SU-DHL-6 (cell line): ENCODE measurements at regions not wholly inside any gene's neighbourhood (a gene's known extent, or its start where the extent isn't known, plus 50 kb on each side); places are given as distances from the start of the nearest gene placed in this dataset.

Source experiments
- H2AFZ ChIP-seq: fragments of 200-600 bp; sonication (generic); 2 replicates; pipeline ENCODE4 v1.6.1; 2014; ENCODE audit warnings: low read depth, mild to moderate bottlenecking, moderate library complexity, mixed read lengths, antibody characterized with exemption, low read length; ENCODE audit not compliant: severe bottlenecking
- H3F3A ChIP-seq: fragments of 200-600 bp; shearing (Covaris generic); 2 replicates; pipeline ENCODE4 v1.6.0; 2016; ENCODE audit warnings: antibody characterized with exemption, mild to moderate bottlenecking; ENCODE audit not compliant: insufficient read depth
- H3K27ac ChIP-seq: fragments of 200-600 bp; sonication (generic); 2 replicates; pipeline ENCODE4 v1.5.1; 2016; ENCODE audit warnings: low read depth, mild to moderate bottlenecking, low read length, moderate library complexity, mixed read lengths
- H3K27me3 ChIP-seq: fragments of 200-600 bp; sonication (generic), shearing (Covaris generic); 2 replicates; pipeline ENCODE4 v1.6.0; 2014; ENCODE audit warnings: mild to moderate bottlenecking, low read length
- H3K36me3 ChIP-seq: fragments of 200-600 bp; sonication (generic); 2 replicates; pipeline ENCODE4 v1.6.1; 2014; ENCODE audit warnings: mild to moderate bottlenecking, low read length, mixed read lengths
- H3K4me2 ChIP-seq: fragments of 300-600, 200-600 bp; shearing (Covaris generic), sonication (generic); 2 replicates; pipeline ENCODE4 v1.6.0; 2014; ENCODE audit warnings: low read length, low read depth, mild to moderate bottlenecking; ENCODE audit not compliant: poor library complexity, severe bottlenecking
- H3K4me3 ChIP-seq: fragments of 200-600 bp; sonication (generic); 2 replicates; pipeline ENCODE4 v1.5.1; 2014; ENCODE audit warnings: antibody characterized with exemption, low read length, mild to moderate bottlenecking, mixed read lengths; ENCODE audit not compliant: insufficient read depth, poor library complexity, severe bottlenecking
- H3K79me2 ChIP-seq: fragments of 200-600 bp; sonication (generic); 2 replicates; pipeline ENCODE4 v1.6.1; 2014; ENCODE audit warnings: mild to moderate bottlenecking, low read length, moderate library complexity; ENCODE audit not compliant: insufficient read depth
- H3K9ac ChIP-seq: fragments of 200-600 bp; sonication (generic); 2 replicates; pipeline ENCODE4 v1.7.0; 2014; ENCODE audit warnings: mild to moderate bottlenecking, low read length
- H3K9me2 ChIP-seq: fragments of 200-600 bp; sonication (generic); replicated peaks from 2 replicates; pipeline ENCODE4 v1.6.1; 2014; ENCODE audit warnings: low read length; ENCODE audit not compliant: insufficient read depth
- H3K9me3 ChIP-seq: fragments of 200-600 bp; sonication (generic); 2 replicates; pipeline ENCODE4 v1.6.1; 2014; ENCODE audit warnings: low read length, mixed read lengths; ENCODE audit not compliant: insufficient read depth
- H4K20me1 ChIP-seq: fragments of 200-600 bp; sonication (generic); 2 replicates; pipeline ENCODE4 v1.6.1; 2014; ENCODE audit warnings: low read depth, mild to moderate bottlenecking, antibody characterized with exemption, low read length, moderate library complexity, mixed read lengths
- EZH2phosphoT487 ChIP-seq: fragments of 200-600 bp; sonication (generic), shearing (Covaris generic); conservative IDR thresholded peaks from 2 replicates; pipeline ENCODE4 v1.6.1; 2018; ENCODE audit warnings: mild to moderate bottlenecking, antibody characterized with exemption, low read length, moderate library complexity, mixed read lengths
- TF ChIP-seq, protein P1 (sequence below): fragments of 200-600 bp; sonication (generic); IDR thresholded peaks from one replicate; pipeline ENCODE4 v1.5.1; 2017; ENCODE audit warnings: antibody characterized with exemption, mild to moderate bottlenecking, low read length, moderate library complexity; ENCODE audit not compliant: insufficient read depth, poor library complexity, severe bottlenecking

DNA sequence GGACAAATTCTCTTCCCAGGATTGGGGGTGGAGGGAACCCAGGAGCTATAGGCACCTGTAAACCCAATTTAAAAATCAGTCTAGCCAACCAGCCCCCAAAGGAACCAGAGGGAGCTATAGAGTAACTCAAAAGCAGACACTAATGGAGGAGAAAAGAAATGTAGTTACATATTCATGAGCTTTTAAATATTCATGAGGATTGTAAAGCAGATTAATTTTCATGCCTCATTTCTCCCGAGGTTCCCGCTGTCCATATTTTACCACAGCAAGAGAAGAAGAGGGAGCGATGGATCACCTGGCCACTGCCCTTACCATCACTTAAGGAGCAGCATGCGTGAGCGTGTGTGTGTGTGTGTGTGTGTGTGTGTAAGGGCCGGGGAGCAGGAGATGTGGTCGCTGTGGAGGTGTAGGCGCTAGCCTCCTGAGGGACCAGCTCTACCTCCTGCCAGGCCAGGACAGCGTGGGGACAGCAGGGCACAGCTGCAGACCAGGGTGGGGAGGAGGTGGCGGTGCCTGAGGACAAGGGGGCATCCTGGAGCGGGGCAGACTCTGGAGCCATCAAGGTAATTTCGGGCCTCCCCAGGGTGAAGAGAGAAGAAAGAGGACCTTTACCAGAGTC is 100.7 kb upstream of the THY1 start:
- no peak overlapping the region for H3K27ac ChIP-seq
- H3K4me2 ChIP-seq: no peak overlapping the region
- no peak overlapping the region for H3K9ac ChIP-seq
- H3K79me2 ChIP-seq: no peaks in the 10 kb centered on the region
- no peak overlapping the region for H3K4me3 ChIP-seq
- H2AFZ ChIP-seq: no peak overlapping the region
- H3K9me3 ChIP-seq: no peaks in the 10 kb centered on the region
- no peaks in the 10 kb centered on the region for H3K27me3 ChIP-seq
- H3F3A ChIP-seq: no peaks in the 10 kb centered on the region
- no peaks in the 10 kb centered on the region for H3K36me3 ChIP-seq
- no peaks in the 10 kb centered on the region for H3K9me2 ChIP-seq
- TF ChIP-seq EZH2phosphoT487: no peak
- TF ChIP-seq, protein P1, sequence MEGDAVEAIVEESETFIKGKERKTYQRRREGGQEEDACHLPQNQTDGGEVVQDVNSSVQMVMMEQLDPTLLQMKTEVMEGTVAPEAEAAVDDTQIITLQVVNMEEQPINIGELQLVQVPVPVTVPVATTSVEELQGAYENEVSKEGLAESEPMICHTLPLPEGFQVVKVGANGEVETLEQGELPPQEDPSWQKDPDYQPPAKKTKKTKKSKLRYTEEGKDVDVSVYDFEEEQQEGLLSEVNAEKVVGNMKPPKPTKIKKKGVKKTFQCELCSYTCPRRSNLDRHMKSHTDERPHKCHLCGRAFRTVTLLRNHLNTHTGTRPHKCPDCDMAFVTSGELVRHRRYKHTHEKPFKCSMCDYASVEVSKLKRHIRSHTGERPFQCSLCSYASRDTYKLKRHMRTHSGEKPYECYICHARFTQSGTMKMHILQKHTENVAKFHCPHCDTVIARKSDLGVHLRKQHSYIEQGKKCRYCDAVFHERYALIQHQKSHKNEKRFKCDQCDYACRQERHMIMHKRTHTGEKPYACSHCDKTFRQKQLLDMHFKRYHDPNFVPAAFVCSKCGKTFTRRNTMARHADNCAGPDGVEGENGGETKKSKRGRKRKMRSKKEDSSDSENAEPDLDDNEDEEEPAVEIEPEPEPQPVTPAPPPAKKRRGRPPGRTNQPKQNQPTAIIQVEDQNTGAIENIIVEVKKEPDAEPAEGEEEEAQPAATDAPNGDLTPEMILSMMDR: no peak
- no peaks in the 10 kb centered on the region for H4K20me1 ChIP-seq

DNA sequence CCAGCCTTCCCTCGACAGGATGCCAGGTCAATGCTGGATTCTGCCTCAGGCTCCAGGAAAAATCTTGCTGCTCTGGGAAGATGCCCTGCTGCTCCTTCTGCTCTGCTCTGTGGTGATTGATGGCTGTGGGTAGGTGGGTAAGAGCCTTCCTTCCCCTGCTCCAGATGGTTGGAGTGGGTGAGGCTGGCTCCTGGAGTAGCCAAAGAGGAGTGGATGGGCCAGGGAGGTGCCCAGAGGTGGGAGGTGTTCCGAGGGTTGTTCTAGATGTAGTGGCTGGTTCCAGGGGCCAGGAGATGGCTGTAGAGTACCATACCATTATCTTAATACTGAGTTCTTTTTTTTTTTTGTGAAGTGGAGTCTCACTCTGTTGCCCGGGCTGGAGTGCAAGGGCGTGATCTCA is 99.6 kb upstream of the THY1 start:
- no peaks in the 10 kb centered on the region for H3F3A ChIP-seq
- H3K9me2 ChIP-seq: no peaks in the 10 kb centered on the region
- H3K9me3 ChIP-seq: no peaks in the 10 kb centered on the region
- no peak overlapping the region for H3K4me3 ChIP-seq
- no peak overlapping the region for H3K4me2 ChIP-seq
- TF ChIP-seq EZH2phosphoT487: no peak
- TF ChIP-seq, protein P1: no peak
- no peaks in the 10 kb centered on the region for H4K20me1 ChIP-seq
- no peak overlapping the region for H3K27ac ChIP-seq
- no peak overlapping the region for H2AFZ ChIP-seq
- H3K27me3 ChIP-seq: no peaks in the 10 kb centered on the region
- no peaks in the 10 kb centered on the region for H3K36me3 ChIP-seq
- H3K79me2 ChIP-seq: no peaks in the 10 kb centered on the region
- no peak overlapping the region for H3K9ac ChIP-seq

DNA sequence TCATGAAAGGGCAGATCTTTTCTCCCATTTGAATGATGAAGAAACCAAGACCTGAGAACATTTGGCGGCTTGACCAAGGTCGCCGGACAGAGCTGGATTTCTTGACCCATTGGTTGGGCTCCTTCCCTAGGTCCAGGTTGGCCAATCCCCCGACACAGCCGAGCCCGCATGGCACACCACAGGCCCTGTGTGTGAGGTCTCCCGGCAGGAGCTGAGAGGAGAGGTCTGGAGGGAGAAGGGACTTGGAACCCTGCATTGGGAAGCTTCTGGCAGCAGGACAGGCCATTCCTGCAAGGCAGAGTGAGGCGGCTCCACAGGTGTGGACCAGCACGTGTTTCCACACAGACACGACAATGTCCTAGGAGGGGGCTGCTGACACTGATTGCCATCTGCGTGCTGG is 98.6 kb upstream of the THY1 start:
- H2AFZ ChIP-seq: no peak overlapping the region
- no peaks in the 10 kb centered on the region for H3K36me3 ChIP-seq
- no peaks in the 10 kb centered on the region for H4K20me1 ChIP-seq
- H3K4me2 ChIP-seq: no peak overlapping the region
- no peaks in the 10 kb centered on the region for H3F3A ChIP-seq
- no peaks in the 10 kb centered on the region for H3K9me2 ChIP-seq
- H3K27ac ChIP-seq: no peak overlapping the region
- no peaks in the 10 kb centered on the region for H3K79me2 ChIP-seq
- no peak overlapping the region for H3K9ac ChIP-seq
- no peaks in the 10 kb centered on the region for H3K27me3 ChIP-seq
- TF ChIP-seq, protein P1: no peak
- no peak for TF ChIP-seq EZH2phosphoT487
- H3K9me3 ChIP-seq: no peaks in the 10 kb centered on the region
- H3K4me3 ChIP-seq: no peak overlapping the region

DNA sequence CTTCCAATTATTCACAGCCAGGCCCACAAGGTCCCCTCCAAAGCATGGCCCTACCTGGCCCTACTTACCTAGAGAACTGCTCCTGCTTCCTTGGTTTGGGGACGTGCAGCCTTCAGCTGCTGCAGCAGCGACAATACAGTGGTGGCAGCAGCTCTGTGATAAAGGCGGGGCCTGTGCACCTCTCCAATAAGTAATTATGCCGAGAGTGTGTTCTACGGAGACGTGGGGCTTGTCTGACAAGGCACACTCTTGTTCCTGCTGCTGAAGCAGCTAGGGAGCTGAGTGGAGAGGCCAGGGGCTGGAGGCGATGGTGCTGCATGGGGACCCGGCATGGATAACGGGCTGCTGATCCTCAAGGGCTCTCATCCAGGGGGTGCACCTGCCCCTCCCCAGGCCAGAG is 98.0 kb upstream of the THY1 start:
- Histone ChIP-seq H3K36me3 (no peaks in the 10 kb centered on the region), H3K4me3 (no peak overlapping the region), H2AFZ (no peak overlapping the region), H3F3A (no peaks in the 10 kb centered on the region), H4K20me1 (no peaks in the 10 kb centered on the region), H3K4me2 (no peak overlapping the region), H3K9ac (no peak overlapping the region), H3K9me2 (no peaks in the 10 kb centered on the region), H3K27ac (no peak overlapping the region), H3K79me2 (no peaks in the 10 kb centered on the region), H3K27me3 (no peaks in the 10 kb centered on the region), H3K9me3 (no peaks in the 10 kb centered on the region)
- no peak for TF ChIP-seq EZH2phosphoT487
- TF ChIP-seq, protein P1: no peak
